PC-9 (cell line): ENCODE measurements at regions not wholly inside any gene's neighbourhood (a gene's known extent, or its start where the extent isn't known, plus 50 kb on each side); places are given as distances from the start of the nearest gene placed in this dataset.

Experiments used
- CTCF ChIP-seq: fragments of 200-600 bp; sonication (generic); conservative IDR thresholded peaks from 2 replicates; pipeline ENCODE4 v1.6.1; 2017; ENCODE audit warnings: mixed run types, antibody characterized with exemption, mild to moderate bottlenecking, moderate library complexity
- EZH2 ChIP-seq: fragments of 200-600 bp; sonication (generic); IDR thresholded peaks from 2 replicates; pipeline ENCODE4 v1.8.0; 2017; ENCODE audit warnings: antibody characterized with exemption, low read depth

GRCh38 chr6:145116591-145117178 is 618.6 kb downstream of the EPM2A start:
- no peak for TF ChIP-seq CTCF
- TF ChIP-seq EZH2 = no peak
